ENCODE measurements at regions not wholly inside any gene's neighbourhood (a gene's known extent, or its start where the extent isn't known, plus 50 kb on each side); places are given as distances from the start of the nearest gene placed in this dataset.
"Not testable (repeated sequence)": the region's sequence is repeated elsewhere in the genome, so short reads cannot be mapped to it uniquely, and the experiment has no call there.

- 35 to 42% methylated on average over 4 of the region's 4 CpGs for WGBS, 2 donors
Measured at GRCh38 chr12:58420503-58420902, 479.1 kb downstream of the ATP23 start.

GRCh38 chr12:58421990-58422389, 480.6 kb downstream of the ATP23 start:
- Histone ChIP-seq H3K4me3 (no peak overlapping the region), H3K27me3 (no peaks in the 10 kb centered on the region), H3K4me1 (peaks cover 0 to 5% (median 0%) of the 10 kb centered on the region in 3 donors), H3K27ac (no peak overlapping the region), H3K9me3 (no peaks in the 10 kb centered on the region), H3K36me3 (no peaks in the 10 kb centered on the region)
- TF ChIP-seq CTCF (IDR thresholded peaks at IDR 0.05): no peak
- no peak for FAIRE-seq
- intact Hi-C loops (cut with DNase I): no loop called here
- 71 to 89% methylated on average over 3 of the region's 3 CpGs for WGBS, 2 donors
- ATAC-seq: no peak
- no peak for DNase-seq

More at GRCh38 chr12:58420503-58420902, 479.1 kb downstream of the ATP23 start:
- no peak for TF ChIP-seq CTCF (IDR thresholded peaks at IDR 0.05)
- no peak for FAIRE-seq
- no peak for DNase-seq
- ATAC-seq: peak in 2 of 4 donors; percentile 29 to 58
- no peaks in the 10 kb centered on the region for H3K9me3 ChIP-seq
- intact Hi-C loops (cut with DNase I): no loop called here
- no peaks in the 10 kb centered on the region for H3K36me3 ChIP-seq
- no peak overlapping the region for H3K4me3 ChIP-seq
- peak overlapping the region in 1 of 4 donors; percentile 12 for H3K27ac ChIP-seq
- H3K4me1 ChIP-seq: peaks cover 0 to 3% (median 0%) of the 10 kb centered on the region in 3 donors
- no peaks in the 10 kb centered on the region for H3K27me3 ChIP-seq

GRCh38 chr12:58424735-58425392, 483.5 kb downstream of the ATP23 start:
- peak in 3 of 4 donors; percentile 14 to 29 (median 18) for ATAC-seq

GRCh38 chr12:58425481-58426392, 484.4 kb downstream of the ATP23 start:
- no peaks in the 10 kb centered on the region for H3K27me3 ChIP-seq
- H3K4me3 ChIP-seq: no peak overlapping the region
- 42 to 49% methylated on average over 6 of the region's 6 CpGs for WGBS, 2 donors
- FAIRE-seq (no peak), DNase-seq (no peak), ATAC-seq (peak in 3 of 4 donors; percentile 46 to 79 (median 75))
- H3K9me3 ChIP-seq: no peaks in the 10 kb centered on the region
- intact Hi-C loops (cut with DNase I): no loop called here
- TF ChIP-seq CTCF (IDR thresholded peaks at IDR 0.05): no peak
- no peaks in the 10 kb centered on the region for H3K36me3 ChIP-seq
- peak overlapping the region in 2 of 4 donors; percentile 50 to 54 for H3K27ac ChIP-seq
- H3K4me1 ChIP-seq: peaks cover 0 to 4% (median 0%) of the 10 kb centered on the region in 3 donors

More at GRCh38 chr12:58424735-58425392, 483.5 kb downstream of the ATP23 start:
- Histone ChIP-seq H3K27me3 (no peaks in the 10 kb centered on the region), H3K4me1 (peaks cover 0 to 5% (median 0%) of the 10 kb centered on the region in 3 donors), H3K4me3 (no peak overlapping the region), H3K36me3 (no peaks in the 10 kb centered on the region), H3K27ac (peak overlapping the region in 2 of 4 donors; percentile 50 to 54), H3K9me3 (no peaks in the 10 kb centered on the region)
- 48 to 55% methylated on average over 1 of the region's 1 CpG for WGBS, 2 donors
- FAIRE-seq: no peak
- intact Hi-C loops (cut with DNase I): no loop called here
- no peak for TF ChIP-seq CTCF (IDR thresholded peaks at IDR 0.05)
- no peak for DNase-seq

- ATAC-seq; H3K36me3 ChIP-seq; H3K4me1 ChIP-seq; H3K4me3 ChIP-seq; H3K9me3 ChIP-seq; intact Hi-C loops (cut with DNase I); H3K27me3 ChIP-seq; FAIRE-seq; DNase-seq: not testable (repeated sequence)
- WGBS, 2 donors: 68 to 87% methylated on average over 3 of the region's 3 CpGs
- peak overlapping the region in 2 of 4 donors; percentile 50 to 54 for H3K27ac ChIP-seq
Measured at GRCh38 chr12:58426437-58426836, 485.1 kb downstream of the ATP23 start.
